Tibial nerve (tissue), 4 donors: ENCODE measurements at regions not wholly inside any gene's neighbourhood (a gene's known extent, or its start where the extent isn't known, plus 50 kb on each side); places are given as distances from the start of the nearest gene placed in this dataset.

ENCODE experiments used
- DNase-seq, 2 donors: peaks; one replicate each; pipeline ENCODE4 v3.0.0-alpha.2; 2019; ENCODE audit warnings: low spot score in 2 of 2
- H3K27ac ChIP-seq, 4 donors: fragments of 200-600 bp; sonication (generic) in 3 of 4; one replicate each; pipeline ENCODE4 v1.5.1; 2017 to 2019; ENCODE audit warnings: mild to moderate bottlenecking in 1 of 4
- H3K27me3 ChIP-seq, 2 donors: fragments of 200-600 bp; sonication (generic) in 1 of 2; one replicate each; pipeline versions ENCODE4 v1.5.1 to v1.6.0; 2017 to 2019
- H3K36me3 ChIP-seq, 3 donors: fragments of 200-600 bp; sonication (generic); one replicate each; pipeline ENCODE4 v1.5.1; 2018 to 2019
- H3K4me1 ChIP-seq, 4 donors: fragments of 200-600 bp; sonication (generic) in 3 of 4; one replicate each; pipeline ENCODE4 v1.5.1; 2017 to 2019
- H3K4me3 ChIP-seq, 4 donors: fragments of 200-600 bp; sonication (generic) in 3 of 4; one replicate each; pipeline ENCODE4 v1.5.1; 2017 to 2019; ENCODE audit warnings: mild to moderate bottlenecking in 1 of 4, moderate library complexity in 1 of 4
- H3K9me3 ChIP-seq, 4 donors: fragments of 200-600 bp; sonication (generic) in 3 of 4; one replicate each; pipeline ENCODE4 v1.5.1; 2017 to 2019
- EP300 ChIP-seq, 2 donors: sonication (generic); formaldehyde crosslinking; IDR thresholded peaks; one replicate each; pipeline ENCODE4 v1.6.1; 2017; ENCODE audit warnings: antibody characterized with exemption in 2 of 2, mild to moderate bottlenecking in 1 of 2
- POLR2A ChIP-seq, 2 donors: fragments of 450-650 bp; IDR thresholded peaks; one replicate each; pipeline ENCODE4 v1.6.1; 2017; ENCODE audit warnings: antibody characterized with exemption in 2 of 2, mild to moderate bottlenecking in 2 of 2, moderate library complexity in 2 of 2
- WGBS, 2 donors: methylation state at CpG; one replicate each; pipeline ENCODE4 v1.1.5; 2018; 5-methylcytosine and 5-hydroxymethylcytosine counted together
- TF ChIP-seq, protein P1 (sequence below), 5 experiments: fragments of 200-600 bp in 3 of 5; fragments of 450-650 bp in 2 of 5; sonication (generic) in 3 of 5; IDR thresholded peaks; one replicate each; pipeline ENCODE4 v1.5.1; 2016 to 2019; ENCODE audit warnings: antibody characterized with exemption in 5 of 5, mild to moderate bottlenecking in 3 of 5, moderate library complexity in 2 of 5

DNA sequence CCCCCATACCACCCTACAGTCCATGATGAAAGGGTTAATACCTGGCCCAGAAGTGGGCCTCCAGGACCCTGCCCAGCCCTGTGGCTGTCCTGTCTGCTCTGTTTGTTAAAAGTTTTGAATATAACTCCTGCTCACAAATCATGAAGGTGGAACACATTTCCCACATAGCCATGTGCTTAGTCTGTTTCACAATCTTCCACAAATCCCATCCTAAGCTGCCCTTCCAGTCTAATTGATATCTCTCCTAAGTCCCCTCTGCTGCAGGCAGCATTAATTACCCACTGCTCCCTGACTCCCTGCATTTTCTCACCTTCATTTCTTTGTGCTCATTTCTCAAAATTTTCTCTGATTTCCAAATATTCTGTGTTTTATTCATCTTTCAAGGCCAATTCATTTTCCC, 142.6 kb downstream of the AASDH start:
- Histone ChIP-seq H3K4me1 (no peaks in the 10 kb centered on the region), H3K27ac (no peak overlapping the region), H3K36me3 (no peaks in the 10 kb centered on the region), H3K9me3 (no peaks in the 10 kb centered on the region), H3K4me3 (no peak overlapping the region), H3K27me3 (no peaks in the 10 kb centered on the region)
- DNase-seq, result no peak
- no peak for TF ChIP-seq EP300 (IDR thresholded peaks at IDR 0.05)
- TF ChIP-seq, protein P1, sequence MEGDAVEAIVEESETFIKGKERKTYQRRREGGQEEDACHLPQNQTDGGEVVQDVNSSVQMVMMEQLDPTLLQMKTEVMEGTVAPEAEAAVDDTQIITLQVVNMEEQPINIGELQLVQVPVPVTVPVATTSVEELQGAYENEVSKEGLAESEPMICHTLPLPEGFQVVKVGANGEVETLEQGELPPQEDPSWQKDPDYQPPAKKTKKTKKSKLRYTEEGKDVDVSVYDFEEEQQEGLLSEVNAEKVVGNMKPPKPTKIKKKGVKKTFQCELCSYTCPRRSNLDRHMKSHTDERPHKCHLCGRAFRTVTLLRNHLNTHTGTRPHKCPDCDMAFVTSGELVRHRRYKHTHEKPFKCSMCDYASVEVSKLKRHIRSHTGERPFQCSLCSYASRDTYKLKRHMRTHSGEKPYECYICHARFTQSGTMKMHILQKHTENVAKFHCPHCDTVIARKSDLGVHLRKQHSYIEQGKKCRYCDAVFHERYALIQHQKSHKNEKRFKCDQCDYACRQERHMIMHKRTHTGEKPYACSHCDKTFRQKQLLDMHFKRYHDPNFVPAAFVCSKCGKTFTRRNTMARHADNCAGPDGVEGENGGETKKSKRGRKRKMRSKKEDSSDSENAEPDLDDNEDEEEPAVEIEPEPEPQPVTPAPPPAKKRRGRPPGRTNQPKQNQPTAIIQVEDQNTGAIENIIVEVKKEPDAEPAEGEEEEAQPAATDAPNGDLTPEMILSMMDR (IDR thresholded peaks at IDR 0.05), result no peak
- TF ChIP-seq POLR2A (IDR thresholded peaks at IDR 0.05), result no peak

DNA sequence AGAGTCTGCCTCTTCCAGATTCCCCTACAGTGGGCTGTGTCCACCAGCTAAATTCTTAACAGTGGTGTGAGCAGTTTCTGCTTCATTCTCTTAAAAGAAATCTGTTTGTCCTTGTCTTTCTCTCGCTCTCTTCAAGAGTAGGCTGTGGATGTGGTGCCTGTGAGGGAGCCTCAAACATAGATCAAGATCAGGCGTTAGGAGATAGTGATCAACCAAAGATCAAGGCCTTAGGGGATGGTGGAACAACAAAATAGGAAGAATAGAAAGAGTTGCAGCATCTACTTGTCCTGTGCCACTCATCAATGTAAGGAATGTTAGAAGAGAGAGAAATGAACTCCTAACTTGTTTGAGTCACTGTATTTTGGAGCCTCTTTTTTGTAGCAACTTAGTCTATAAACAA, 144.2 kb downstream of the AASDH start:
- H3K9me3 ChIP-seq, result no peaks in the 10 kb centered on the region
- H3K27ac ChIP-seq, result no peak overlapping the region
- 78 to 88% methylated on average over 2 of the region's 2 CpGs for WGBS, 2 donors
- H3K36me3 ChIP-seq, result no peaks in the 10 kb centered on the region
- H3K4me3 ChIP-seq, result no peak overlapping the region
- no peak for DNase-seq
- no peaks in the 10 kb centered on the region for H3K4me1 ChIP-seq
- TF ChIP-seq POLR2A (IDR thresholded peaks at IDR 0.05) (no peak), EP300 (IDR thresholded peaks at IDR 0.05) (no peak)
- TF ChIP-seq, protein P1 (IDR thresholded peaks at IDR 0.05), result no peak
- H3K27me3 ChIP-seq, result no peaks in the 10 kb centered on the region

DNA sequence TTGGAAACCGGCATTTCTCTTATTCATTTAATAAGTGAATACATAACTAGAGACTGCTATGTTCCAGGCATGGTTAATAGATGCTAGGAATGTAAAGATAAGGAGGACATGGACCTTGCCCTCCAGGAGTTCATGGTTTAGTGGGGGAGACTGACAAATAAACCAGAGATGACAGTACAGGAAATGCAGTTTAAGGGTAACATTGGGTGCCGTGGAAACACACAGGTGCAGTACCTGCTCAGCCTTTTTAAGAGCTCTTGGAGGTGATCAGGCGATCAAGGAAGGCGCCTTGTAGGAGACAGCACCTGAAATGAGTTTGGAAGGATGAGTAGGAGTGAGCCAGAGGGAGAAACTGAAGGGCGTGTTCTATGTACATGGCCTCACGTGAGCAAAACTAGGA, 145.8 kb downstream of the AASDH start:
- no peak for DNase-seq
- H3K36me3 ChIP-seq, result no peaks in the 10 kb centered on the region
- no peaks in the 10 kb centered on the region for H3K9me3 ChIP-seq
- H3K27ac ChIP-seq, result no peak overlapping the region
- no peak overlapping the region for H3K4me3 ChIP-seq
- H3K27me3 ChIP-seq, result no peaks in the 10 kb centered on the region
- H3K4me1 ChIP-seq, result no peaks in the 10 kb centered on the region
- TF ChIP-seq, protein P1 (IDR thresholded peaks at IDR 0.05), result no peak
- no peak for TF ChIP-seq EP300 (IDR thresholded peaks at IDR 0.05)
- TF ChIP-seq POLR2A (IDR thresholded peaks at IDR 0.05), result no peak
- WGBS, 2 donors, result 70 to 72% methylated on average over 6 of the region's 6 CpGs

DNA sequence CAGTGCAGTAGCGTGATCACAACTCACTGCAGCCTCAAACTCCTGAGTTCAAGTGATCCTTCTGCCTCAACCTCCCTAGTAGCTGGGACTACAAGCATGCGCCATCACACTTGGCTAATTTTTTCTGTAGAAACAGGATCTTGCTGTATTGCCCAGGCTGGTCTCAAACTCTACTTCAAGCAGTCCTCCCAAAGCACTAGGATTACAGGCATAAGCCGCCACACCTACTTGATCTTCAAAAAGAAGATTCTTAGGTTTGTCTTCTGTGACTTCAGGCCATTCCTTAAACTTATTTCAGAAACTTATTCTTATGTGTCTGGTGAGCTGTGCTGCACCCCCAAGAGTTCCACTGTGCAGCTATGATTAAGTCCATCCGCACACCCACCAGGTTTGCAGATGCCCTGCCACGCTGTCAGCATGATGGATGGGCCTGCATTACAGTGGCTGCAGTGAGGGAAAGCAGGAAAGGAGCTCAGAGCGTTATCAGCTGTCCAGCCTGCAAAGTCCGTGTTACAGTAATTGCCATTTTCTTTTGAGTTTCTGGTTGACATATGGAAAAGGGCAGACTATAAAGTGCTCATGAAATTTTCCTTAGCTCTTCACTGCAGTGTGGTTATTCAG, 146.6 kb downstream of the AASDH start:
- Histone ChIP-seq H3K36me3 (no peaks in the 10 kb centered on the region), H3K27ac (no peak overlapping the region), H3K4me1 (no peaks in the 10 kb centered on the region), H3K27me3 (no peaks in the 10 kb centered on the region), H3K9me3 (no peaks in the 10 kb centered on the region), H3K4me3 (no peak overlapping the region)
- TF ChIP-seq POLR2A (IDR thresholded peaks at IDR 0.05) (no peak), EP300 (IDR thresholded peaks at IDR 0.05) (no peak)
- TF ChIP-seq, protein P1 (IDR thresholded peaks at IDR 0.05), result no peak
- no peak for DNase-seq
- 72 to 76% methylated on average over 7 of the region's 7 CpGs for WGBS, 2 donors

DNA sequence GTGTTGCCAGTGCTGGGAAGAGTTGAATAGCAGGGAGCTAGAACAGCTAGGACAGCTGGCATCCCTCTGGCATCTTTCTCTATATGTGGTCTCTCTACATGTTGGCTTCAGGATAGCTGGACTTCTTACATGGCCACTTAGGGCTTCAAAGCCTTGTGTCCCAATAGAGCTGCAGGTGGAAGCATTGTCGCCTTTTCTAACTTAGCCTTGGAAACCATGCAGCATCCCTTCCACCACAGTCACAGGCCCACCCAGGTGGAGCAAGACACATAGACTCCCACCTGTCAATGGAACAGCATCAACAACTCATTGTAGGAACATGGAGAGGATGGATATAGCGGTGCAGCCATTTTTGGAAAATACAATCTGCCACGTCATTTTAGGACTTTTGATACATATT, 149.0 kb downstream of the AASDH start:
- TF ChIP-seq, protein P1 (IDR thresholded peaks at IDR 0.05), result no peak
- TF ChIP-seq EP300 (IDR thresholded peaks at IDR 0.05) (no peak), POLR2A (IDR thresholded peaks at IDR 0.05) (no peak)
- no peaks in the 10 kb centered on the region for H3K27me3 ChIP-seq
- no peaks in the 10 kb centered on the region for H3K9me3 ChIP-seq
- no peak overlapping the region for H3K4me3 ChIP-seq
- no peaks in the 10 kb centered on the region for H3K4me1 ChIP-seq
- 94 to 98% methylated on average over 3 of the region's 3 CpGs for WGBS, 2 donors
- no peak for DNase-seq
- no peaks in the 10 kb centered on the region for H3K36me3 ChIP-seq
- H3K27ac ChIP-seq, result no peak overlapping the region
